ENCODE measurements at regions not wholly inside any gene's neighbourhood (a gene's known extent, or its start where the extent isn't known, plus 50 kb on each side); places are given as distances from the start of the nearest gene placed in this dataset.

GRCh38 chr1:243946253-243946652, 96.2 kb upstream of the AKT3 start:
- no peak for TF ChIP-seq CSRNP3 (CRISPR knock-in tag; IDR thresholded peaks at IDR 0.05)
- no peak for TF ChIP-seq CREB5 (CRISPR knock-in tag; IDR thresholded peaks at IDR 0.05; ENCODE audit: low read depth)
- no peak for TF ChIP-seq BACH2 (CRISPR knock-in tag; IDR thresholded peaks at IDR 0.05; ENCODE audit: borderline replicate concordance)
- TF ChIP-seq ARNTL (CRISPR knock-in tag; IDR thresholded peaks at IDR 0.05; ENCODE audit: borderline replicate concordance, low read depth): no peak
- TF ChIP-seq ZFP3 (CRISPR knock-in tag; IDR thresholded peaks at IDR 0.05): no peak
- no peak for TF ChIP-seq PPARA (CRISPR knock-in tag; IDR thresholded peaks at IDR 0.05; ENCODE audit: borderline replicate concordance)
- no peak for TF ChIP-seq ZNF8 (CRISPR knock-in tag; IDR thresholded peaks at IDR 0.05)
- no peak for TF ChIP-seq ZFP30 (CRISPR knock-in tag; IDR thresholded peaks at IDR 0.05)
- no peak for TF ChIP-seq ISL1 (CRISPR knock-in tag; IDR thresholded peaks at IDR 0.05)
- TF ChIP-seq RARB (CRISPR knock-in tag; IDR thresholded peaks at IDR 0.05): no peak
- TF ChIP-seq GLIS3 (CRISPR knock-in tag; IDR thresholded peaks at IDR 0.05): no peak
- no peak for TF ChIP-seq POU6F1 (CRISPR knock-in tag; IDR thresholded peaks at IDR 0.05; ENCODE audit: borderline replicate concordance, low read depth)

Measured in SK-N-SH treated with all-trans-retinoic acid at 6 μM for 48 hours (cell line).